IPS-NIHi11 (cell line): ENCODE measurements at regions not wholly inside any gene's neighbourhood (a gene's known extent, or its start where the extent isn't known, plus 50 kb on each side); places are given as distances from the start of the nearest gene placed in this dataset.

Experiments
- DNase-seq: peaks from one replicate; pipeline ENCODE4 v3.0.0; 2012; ENCODE audit warnings: mixed read lengths, low spot score

DNA sequence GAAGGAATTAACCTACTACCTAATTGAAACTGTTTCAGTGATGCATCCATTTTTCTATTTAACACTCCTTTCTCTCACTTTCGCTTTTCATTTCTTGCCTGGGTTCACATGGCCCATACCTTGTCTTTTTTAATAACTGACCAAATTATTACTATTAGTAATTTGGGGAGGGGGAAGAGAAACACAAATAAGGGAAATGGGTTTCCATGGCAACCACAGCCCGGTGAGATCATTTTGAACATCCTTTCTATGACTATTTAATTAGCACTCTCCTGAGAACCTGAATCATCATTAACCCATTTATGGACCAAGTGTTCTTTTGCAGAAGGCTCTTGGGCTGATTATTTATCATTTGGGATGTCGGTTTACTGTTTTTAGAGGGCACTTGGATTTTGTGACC is 628.2 kb upstream of the SALL1 start:
- no peak for DNase-seq

GRCh38 chr16:51773071-51773890 is 622.2 kb upstream of the SALL1 start:
- DNase-seq = no peak

GRCh38 chr16:51766739-51767138 is 615.7 kb upstream of the SALL1 start:
- no peak for DNase-seq

GRCh38 chr16:51763072-51763661 is 612.1 kb upstream of the SALL1 start:
- DNase-seq = peak; percentile 45

DNA sequence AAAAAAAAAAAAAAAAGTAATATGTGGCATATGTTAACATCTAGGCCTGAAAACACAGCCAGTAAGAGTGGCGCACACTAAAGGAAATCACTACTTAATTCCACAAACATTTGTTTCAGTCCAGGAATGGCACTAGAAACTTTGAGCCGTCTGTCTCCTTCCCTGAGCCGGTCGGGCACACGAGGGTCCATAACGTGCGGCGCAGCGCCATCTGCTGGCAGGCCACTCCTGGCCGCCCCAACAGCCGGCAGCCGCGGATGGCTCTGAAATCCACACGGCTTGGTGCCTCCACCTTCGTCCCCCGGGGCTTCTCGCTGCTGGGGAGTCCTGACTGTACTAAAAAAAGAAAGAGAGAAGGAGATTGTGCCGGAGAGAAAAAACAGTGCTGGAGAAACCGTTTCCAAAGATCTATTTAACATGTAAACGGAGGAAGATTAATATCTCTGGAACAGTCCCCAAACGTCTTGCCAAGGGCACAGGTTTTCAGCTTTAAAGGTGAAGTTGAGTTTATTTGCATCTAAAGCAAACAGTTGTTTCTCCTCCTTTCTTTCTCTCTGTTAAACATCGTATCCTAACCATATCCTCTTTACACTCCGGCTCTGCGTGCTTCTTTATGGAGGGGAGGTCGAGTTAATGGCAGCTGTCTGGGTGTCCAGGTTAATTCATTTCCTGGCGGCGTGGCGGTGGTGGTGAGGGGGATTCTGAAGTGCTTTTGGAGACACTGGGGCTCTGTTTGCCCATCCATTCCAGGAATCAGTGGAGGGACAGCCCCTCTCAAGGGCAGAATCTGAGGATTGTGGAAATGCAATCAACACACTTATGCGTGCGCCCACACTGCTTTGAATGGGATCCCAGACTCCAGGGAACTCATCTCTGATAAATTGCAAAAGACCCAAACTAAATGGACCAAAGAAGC is 611.3 kb upstream of the SALL1 start:
- DNase-seq = peak; percentile 77

GRCh38 chr16:51761001-51761400 is 609.9 kb upstream of the SALL1 start:
- no peak for DNase-seq

GRCh38 chr16:51759999-51760398 is 608.9 kb upstream of the SALL1 start:
- no peak for DNase-seq

GRCh38 chr16:51759329-51759728 is 608.3 kb upstream of the SALL1 start:
- no peak for DNase-seq

DNA sequence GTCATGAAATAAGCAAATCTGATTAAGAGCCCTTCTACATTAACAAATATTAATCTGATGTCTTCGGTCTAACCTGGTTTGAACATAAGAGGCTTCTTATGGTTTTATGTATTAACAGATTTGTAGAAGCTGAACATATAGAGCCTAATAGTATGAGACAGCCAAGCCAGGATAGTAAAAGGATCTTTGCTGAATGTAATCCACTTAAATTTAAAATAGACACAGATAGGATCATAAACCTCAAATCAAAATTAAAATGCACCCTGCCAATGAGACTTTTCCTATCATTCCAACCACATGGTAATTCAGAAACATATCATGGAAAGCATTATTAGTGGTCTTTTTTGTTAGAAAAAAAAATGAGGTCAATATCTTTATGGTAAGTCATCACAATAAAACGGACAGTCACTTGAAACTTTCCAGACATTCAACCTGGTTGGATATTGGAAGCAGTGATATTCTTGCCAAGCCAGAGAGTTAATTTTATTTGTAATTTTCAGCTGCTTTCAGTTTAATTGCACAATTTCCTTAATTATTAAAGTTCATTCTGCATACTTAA is 606.9 kb upstream of the SALL1 start:
- DNase-seq = no peak

DNA sequence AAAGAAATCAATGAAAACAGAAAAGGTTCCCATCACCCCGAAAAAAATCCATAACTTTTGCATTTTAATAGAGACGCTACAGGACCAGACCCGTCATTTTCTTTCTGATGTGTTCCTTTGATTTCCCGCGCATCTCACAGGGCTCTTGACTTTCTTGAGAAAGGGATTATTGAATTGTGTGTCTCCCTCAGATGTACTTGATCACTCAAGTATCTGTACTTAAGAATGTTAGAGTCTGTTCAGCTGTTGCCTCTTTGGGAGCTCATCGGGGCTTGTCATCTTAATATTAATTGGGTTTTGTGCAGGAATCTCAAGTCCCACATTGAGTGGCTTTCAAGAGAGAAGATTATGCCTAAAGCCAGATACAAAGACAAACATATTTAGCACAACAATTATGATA is 606.4 kb upstream of the SALL1 start:
- no peak for DNase-seq

GRCh38 chr16:51757124-51757470 is 606.0 kb upstream of the SALL1 start:
- no peak for DNase-seq

DNA sequence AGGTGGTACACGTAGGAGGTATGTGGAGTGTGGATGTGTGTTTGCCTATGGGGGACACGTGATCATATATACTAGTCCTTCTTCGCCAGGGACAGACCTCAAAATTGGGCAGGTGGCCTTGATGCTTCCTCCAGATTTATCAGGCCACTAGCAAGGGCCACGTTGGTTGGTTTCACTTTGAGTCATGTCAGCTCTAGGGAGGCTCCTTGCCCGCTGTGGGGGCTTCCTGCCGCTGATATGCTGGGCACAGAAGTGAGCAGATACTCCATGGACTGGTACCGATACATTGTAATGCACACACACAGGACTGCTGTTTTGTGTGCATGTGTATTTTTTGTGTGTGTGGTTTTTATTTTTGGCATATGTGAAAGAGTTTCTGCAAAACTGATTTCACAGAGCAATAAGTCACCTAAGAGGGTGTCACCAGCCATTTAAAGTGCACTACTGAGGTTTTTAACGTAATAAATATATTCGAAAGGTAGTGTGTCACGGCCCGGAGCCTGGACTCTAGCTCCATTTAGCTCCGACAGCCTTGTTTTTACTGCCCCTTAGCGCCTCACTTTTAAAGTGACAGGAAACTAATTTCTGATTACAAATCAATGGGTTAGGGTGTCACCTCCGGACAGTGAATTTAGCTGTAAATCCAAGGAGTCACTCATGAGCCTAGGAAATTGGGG is 605.5 kb upstream of the SALL1 start:
- DNase-seq = no peak

- no peak for DNase-seq
Measured at GRCh38 chr16:51755577-51756355, 604.7 kb upstream of the SALL1 start.

- DNase-seq = no peak
Measured at GRCh38 chr16:51755039-51755501, 604.0 kb upstream of the SALL1 start.

DNA sequence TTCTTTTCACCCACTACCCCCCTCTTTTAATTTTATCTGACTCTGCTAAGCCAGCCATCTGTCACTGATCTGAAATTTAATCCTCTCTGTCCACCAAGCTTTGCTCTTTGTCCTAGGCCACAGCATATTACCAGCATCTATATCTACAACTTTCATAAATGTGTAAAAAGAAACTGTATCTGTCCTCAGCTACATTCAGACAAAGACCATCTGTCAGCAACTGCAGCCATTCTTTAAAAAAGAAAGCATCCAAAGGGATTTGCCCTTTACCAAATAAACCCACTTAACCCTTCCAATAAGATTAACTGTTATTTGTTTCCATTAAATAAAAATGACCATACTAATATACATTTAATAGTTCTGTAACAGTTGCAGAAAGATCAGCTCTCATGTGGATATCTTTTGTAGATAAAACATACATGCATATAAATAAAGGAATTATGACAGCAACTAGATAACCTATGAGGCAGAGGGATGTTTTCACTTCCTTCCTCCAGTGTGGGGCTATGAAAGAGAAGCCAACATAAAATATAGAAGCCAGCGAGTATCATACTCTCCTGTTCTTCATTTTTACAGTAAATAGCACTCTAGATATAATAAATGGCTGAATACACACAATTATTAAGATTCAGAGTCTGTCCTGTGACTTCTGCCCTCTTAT is 602.5 kb upstream of the SALL1 start:
- DNase-seq = no peak

GRCh38 chr16:51752438-51752995 is 601.4 kb upstream of the SALL1 start:
- no peak for DNase-seq

DNA sequence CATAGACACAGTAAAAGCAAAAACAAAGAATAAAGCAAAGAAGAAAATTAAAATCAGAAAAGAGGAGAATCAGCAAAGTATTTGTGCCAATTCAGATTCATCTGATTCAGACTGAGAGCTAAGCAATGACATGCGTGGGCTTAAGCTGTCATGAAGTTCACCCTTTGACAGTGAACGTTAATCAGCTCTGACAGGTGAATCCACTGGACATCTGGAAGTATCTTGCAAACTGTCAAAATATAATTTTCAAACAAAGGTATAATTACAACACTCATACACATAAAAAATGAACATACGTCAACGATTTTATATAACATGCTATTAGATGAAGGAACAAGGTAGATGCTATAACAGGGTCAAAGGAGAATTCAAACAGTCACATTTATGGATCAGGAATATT is 596.3 kb upstream of the SALL1 start:
- DNase-seq = no peak

- DNase-seq = no peak
Measured at GRCh38 chr16:51734220-51734619, 583.1 kb upstream of the SALL1 start.

DNA sequence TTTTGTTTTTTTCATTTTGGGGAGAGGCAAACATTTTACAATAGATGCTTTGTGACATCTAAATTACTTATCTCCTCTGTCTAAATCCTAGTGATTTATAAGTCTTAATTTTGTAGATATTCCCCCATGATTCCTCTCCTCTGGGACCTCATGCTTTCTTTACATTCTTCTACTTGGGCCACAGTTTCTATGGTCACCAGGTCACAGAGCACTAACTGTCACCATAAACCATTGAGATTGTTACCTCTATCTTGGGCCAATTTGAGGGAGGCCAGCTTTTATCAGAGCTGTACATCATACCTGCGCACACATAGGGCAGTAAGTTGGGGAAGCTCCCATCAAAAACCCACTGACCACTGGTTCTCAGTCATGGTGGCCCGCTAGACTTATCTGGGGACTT is 582.1 kb upstream of the SALL1 start:
- DNase-seq = no peak

GRCh38 chr16:51731160-51731559 is 580.1 kb upstream of the SALL1 start:
- no peak for DNase-seq
